ENCODE measurements at regions not wholly inside any gene's neighbourhood (a gene's known extent, or its start where the extent isn't known, plus 50 kb on each side); places are given as distances from the start of the nearest gene placed in this dataset.

GRCh38 chr5:26645659-26646058 is 392.7 kb downstream of the CDH9 start:
- 67% methylated on average over 5 of the region's 5 CpGs for WGBS (ENCODE audit: insufficient coverage, insufficient replicate concordance, low lambda C conversion rate, missing lambda C conversion rate)
- intact Hi-C loops (cut with micrococcal nuclease; ENCODE audit: unreplicated experiment), result no loop called here
- ChIA-PET RAD21 (ENCODE audit: unreplicated experiment) (no interaction called here), SMC1A (ENCODE audit: uncharacterized antibody, unreplicated experiment) (no interaction called here), CTCF (no interaction called here), POLR2A (no interaction called here)
- Histone ChIP-seq H3K9ac (ENCODE audit: control insufficient read depth, insufficient read depth, low read length) (no peak overlapping the region), H2AFZ (ENCODE audit: control insufficient read depth, low read depth, low read length) (no peak overlapping the region), H3K4me2 (ENCODE audit: control insufficient read depth, insufficient read depth) (no peak overlapping the region), H3K36me3 (ENCODE audit: control insufficient read depth in 2 of 2, insufficient read depth in 2 of 2, low read length in 1 of 2) (no peaks in the 10 kb centered on the region), H4K20me1 (ENCODE audit: control insufficient read depth, insufficient read depth) (no peaks in the 10 kb centered on the region), H3K27me3 (replicated peaks in 1 of 2; ENCODE audit: control insufficient read depth in 2 of 2, insufficient read depth in 2 of 2, low read length in 1 of 2) (no peaks in the 10 kb centered on the region), H3K79me2 (ENCODE audit: control insufficient read depth, insufficient read depth, low read length) (no peaks in the 10 kb centered on the region), H3K4me3 (no peak overlapping the region), H3K9me3 (replicated peaks; ENCODE audit: control insufficient read depth, insufficient read depth, low read length) (no peaks in the 10 kb centered on the region), H3K4me1 (ENCODE audit: control insufficient read depth, insufficient read depth, low read length) (no peaks in the 10 kb centered on the region), H3K27ac (ENCODE audit: control insufficient read depth, insufficient read depth) (no peak overlapping the region)
- in situ Hi-C loops (cut with MboI), result no loop called here
- ATAC-seq (no peak), DNase-seq (ENCODE audit: low read depth, low spot score) (no peak), FAIRE-seq (no peak)
- BruUV-seq (replicated peaks), result no TSS peak
- no peak for TF ChIP-seq RB1 (IDR thresholded peaks at IDR 0.05; ENCODE audit: borderline replicate concordance)
- TF ChIP-seq RELA (IDR thresholded peaks at IDR 0.05; ENCODE audit: borderline replicate concordance, partially characterized antibody), result no peak
- no peak for TF ChIP-seq RAD51 (IDR thresholded peaks at IDR 0.05)
- no peak for TF ChIP-seq CBX5 (IDR thresholded peaks at IDR 0.05; ENCODE audit: low read depth)
- no peak for TF ChIP-seq RCOR1 (conservative IDR thresholded peaks at IDR 0.05; ENCODE audit: low read depth, low read length)
- TF ChIP-seq CHD4 (IDR thresholded peaks at IDR 0.05), result no peak
- no peak for TF ChIP-seq SIN3A (IDR thresholded peaks at IDR 0.05; ENCODE audit: low read depth, low read length)
- no peak for TF ChIP-seq SUZ12 (IDR thresholded peaks at IDR 0.05; ENCODE audit: unreplicated experiment)
- TF ChIP-seq, protein P1, sequence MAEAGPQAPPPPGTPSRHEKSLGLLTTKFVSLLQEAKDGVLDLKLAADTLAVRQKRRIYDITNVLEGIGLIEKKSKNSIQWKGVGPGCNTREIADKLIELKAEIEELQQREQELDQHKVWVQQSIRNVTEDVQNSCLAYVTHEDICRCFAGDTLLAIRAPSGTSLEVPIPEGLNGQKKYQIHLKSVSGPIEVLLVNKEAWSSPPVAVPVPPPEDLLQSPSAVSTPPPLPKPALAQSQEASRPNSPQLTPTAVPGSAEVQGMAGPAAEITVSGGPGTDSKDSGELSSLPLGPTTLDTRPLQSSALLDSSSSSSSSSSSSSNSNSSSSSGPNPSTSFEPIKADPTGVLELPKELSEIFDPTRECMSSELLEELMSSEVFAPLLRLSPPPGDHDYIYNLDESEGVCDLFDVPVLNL (IDR thresholded peaks at IDR 0.05; ENCODE audit: low read depth, low read length), result no peak

DNA sequence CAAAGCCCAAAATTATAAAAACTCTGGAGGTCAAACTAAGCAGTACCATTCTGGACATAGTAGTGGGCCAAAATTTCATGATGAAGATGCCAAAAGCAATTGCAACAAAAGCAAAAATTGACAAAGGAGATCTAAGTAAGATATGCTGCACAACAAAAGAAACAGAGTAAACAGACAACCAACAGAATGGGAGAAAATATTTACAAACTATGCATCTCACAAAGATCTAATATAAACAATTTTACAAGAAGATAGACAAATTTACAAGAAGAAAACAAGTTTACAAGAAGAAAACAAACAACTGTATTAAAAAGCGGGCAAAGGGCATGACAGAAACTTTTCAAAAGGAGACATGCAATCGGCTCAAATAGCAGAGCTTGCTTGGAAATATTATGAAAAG is 396.9 kb downstream of the CDH9 start:
- ChIA-PET SMC1A (ENCODE audit: uncharacterized antibody, unreplicated experiment) (interaction anchor here (1.1 kb wide), 1 partner anchor 8 kb away, joined by 3 read pairs; no protein-coding TSS in a partner anchor), RAD21 (ENCODE audit: unreplicated experiment) (no interaction called here), CTCF (no interaction called here), POLR2A (no interaction called here)
- FAIRE-seq, result no peak
- H3K4me3 ChIP-seq, result no peak overlapping the region
- no peak for ATAC-seq
- intact Hi-C loops (cut with micrococcal nuclease; ENCODE audit: unreplicated experiment) (no loop called here), in situ Hi-C loops (cut with MboI) (no loop called here)
- no peak overlapping the region for H3K4me2 ChIP-seq (ENCODE audit: control insufficient read depth, insufficient read depth)
- no peak for DNase-seq (ENCODE audit: low read depth, low spot score)
- H3K36me3 ChIP-seq (ENCODE audit: control insufficient read depth in 2 of 2, insufficient read depth in 2 of 2, low read length in 1 of 2), result no peaks in the 10 kb centered on the region
- no peaks in the 10 kb centered on the region for H3K4me1 ChIP-seq (ENCODE audit: control insufficient read depth, insufficient read depth, low read length)
- no peak overlapping the region for H3K27ac ChIP-seq (ENCODE audit: control insufficient read depth, insufficient read depth)
- no peaks in the 10 kb centered on the region for H3K9me3 ChIP-seq (replicated peaks; ENCODE audit: control insufficient read depth, insufficient read depth, low read length)
- no peaks in the 10 kb centered on the region for H3K79me2 ChIP-seq (ENCODE audit: control insufficient read depth, insufficient read depth, low read length)
- H3K9ac ChIP-seq (ENCODE audit: control insufficient read depth, insufficient read depth, low read length), result no peak overlapping the region
- H2AFZ ChIP-seq (ENCODE audit: control insufficient read depth, low read depth, low read length), result no peak overlapping the region
- TF ChIP-seq ZBED1 (IDR thresholded peaks at IDR 0.05; ENCODE audit: borderline replicate concordance) (no peak), CBX5 (IDR thresholded peaks at IDR 0.05; ENCODE audit: low read depth) (no peak)
- H4K20me1 ChIP-seq (ENCODE audit: control insufficient read depth, insufficient read depth), result no peaks in the 10 kb centered on the region
- BruUV-seq (replicated peaks), result no TSS peak
- 54% methylated on average over 2 of the region's 2 CpGs for WGBS (ENCODE audit: insufficient coverage, insufficient replicate concordance, low lambda C conversion rate, missing lambda C conversion rate)
- no peaks in the 10 kb centered on the region for H3K27me3 ChIP-seq (replicated peaks in 1 of 2; ENCODE audit: control insufficient read depth in 2 of 2, insufficient read depth in 2 of 2, low read length in 1 of 2)
